Islet of Langerhans (tissue), 1 donor: ENCODE measurements at regions not wholly inside any gene's neighbourhood (a gene's known extent, or its start where the extent isn't known, plus 50 kb on each side); places are given as distances from the start of the nearest gene placed in this dataset.

Source experiments
- FAIRE-seq: peaks from one replicate; lab custom pipeline; 2011; peaks lifted over from hg19 to GRCh38; lab: Jason Lieb, UNC

DNA sequence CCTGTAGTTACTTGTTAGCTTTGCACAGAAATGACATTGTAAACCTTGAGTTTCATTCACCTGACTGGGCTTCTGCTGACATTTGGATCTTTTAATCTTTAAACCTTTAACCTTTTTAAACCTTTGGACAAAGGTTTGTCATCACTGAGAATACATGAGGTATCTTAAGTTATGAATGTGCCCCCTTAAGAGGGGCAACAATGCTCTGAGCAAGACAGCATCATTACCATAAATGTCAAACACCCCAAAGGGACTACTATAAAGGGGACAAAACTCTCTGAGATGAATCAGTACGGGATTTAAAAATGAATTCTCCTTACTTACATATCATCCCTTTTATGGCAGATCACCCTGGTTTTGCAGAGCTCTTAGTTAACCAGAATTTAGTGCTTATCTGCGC, 203.3 kb downstream of the COG6 start:
- no peak for FAIRE-seq

DNA sequence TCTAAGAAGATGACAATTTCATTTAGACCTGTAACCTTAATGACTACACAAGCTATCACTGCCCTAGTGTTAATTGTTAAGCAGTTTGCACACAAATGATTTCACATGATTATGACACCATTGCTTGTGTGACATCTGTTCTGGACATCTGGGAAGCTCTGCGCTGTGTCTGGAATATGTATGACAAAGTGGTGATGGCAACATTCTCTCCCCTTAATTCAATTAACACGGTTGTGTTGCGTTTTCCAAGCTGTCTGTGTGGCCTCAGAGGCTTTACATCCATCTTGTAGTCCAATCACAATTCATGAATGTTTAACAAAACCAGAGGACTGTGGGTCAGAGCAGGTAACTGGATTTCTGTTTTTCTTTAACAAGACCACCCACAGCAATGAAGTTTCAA, 204.4 kb downstream of the COG6 start:
- no peak for FAIRE-seq

DNA sequence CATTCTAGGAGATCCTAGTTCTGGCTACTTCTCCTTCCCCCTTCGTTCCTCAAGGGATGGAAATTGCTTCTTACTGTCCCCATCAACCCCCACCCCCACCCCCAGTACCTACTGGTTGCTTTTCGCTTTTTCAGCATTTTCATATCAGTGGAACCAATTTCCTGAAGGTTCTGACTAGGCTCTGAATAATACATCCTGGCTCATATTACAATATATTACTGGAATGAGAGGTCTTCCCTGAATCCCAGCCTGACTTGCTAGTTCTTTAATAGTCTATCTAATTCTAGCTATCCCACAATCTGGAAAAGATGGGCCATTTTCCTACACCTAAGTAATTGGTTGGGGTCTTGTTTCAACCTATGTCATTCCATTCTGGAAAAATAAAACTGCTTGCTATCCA, 207.4 kb downstream of the COG6 start:
- no peak for FAIRE-seq

DNA sequence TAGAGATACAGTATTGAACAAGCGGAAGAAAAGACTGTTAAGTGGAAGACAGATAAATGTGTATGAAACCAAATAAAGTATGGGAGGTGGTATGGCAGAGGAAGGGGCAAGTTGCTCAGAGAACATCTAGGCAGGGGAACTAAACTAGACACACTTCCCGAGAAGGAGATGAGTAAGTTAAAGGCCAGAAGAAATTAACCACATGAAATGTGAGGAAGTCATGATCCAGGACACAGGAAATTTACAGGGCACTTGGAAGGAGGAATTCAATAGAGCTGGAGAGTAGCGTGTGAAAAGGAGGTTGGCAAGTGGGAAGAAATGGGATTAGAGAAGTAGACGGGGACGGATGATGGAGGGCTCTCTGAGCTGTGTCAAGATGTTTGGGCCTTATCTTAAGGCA, 208.8 kb downstream of the COG6 start:
- no peak for FAIRE-seq

DNA sequence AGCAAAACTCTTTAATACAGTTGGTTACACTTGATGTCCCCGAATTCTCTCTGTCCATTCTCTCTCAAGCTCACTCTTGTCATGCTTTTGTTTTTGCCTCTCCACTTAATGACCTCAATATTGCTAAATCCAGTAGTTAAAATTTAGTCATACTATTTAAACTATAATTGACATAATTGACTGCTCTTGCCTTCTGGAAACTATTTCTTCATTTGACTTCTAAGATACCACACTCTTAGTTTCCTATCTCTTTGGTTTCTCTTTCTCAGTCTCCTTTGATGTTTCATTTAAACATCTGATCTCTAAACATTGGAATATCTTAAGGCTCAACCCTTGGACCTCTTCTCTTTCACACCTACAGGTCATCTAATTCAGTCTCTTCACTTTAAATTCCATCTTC, 211.3 kb downstream of the COG6 start:
- FAIRE-seq = no peak

DNA sequence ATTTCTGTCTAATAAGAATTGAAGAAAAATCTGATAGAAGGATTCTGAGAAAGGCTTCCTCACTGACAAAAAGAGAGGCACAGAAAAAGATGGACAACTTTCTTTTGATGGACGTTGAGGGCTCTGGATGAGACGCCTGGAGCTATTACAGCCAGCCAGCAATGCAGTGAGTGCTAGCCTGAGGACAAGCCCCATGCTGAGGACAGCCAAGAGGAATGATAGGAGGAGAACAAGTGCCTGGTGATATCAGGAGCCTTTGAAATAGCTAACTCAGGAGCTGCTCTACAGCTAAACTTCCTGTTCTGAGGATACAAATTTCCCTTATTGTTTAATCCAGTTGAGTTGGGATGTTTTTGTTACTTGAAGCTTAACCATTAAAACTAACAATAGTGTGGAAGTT, 212.3 kb downstream of the COG6 start:
- FAIRE-seq = no peak

DNA sequence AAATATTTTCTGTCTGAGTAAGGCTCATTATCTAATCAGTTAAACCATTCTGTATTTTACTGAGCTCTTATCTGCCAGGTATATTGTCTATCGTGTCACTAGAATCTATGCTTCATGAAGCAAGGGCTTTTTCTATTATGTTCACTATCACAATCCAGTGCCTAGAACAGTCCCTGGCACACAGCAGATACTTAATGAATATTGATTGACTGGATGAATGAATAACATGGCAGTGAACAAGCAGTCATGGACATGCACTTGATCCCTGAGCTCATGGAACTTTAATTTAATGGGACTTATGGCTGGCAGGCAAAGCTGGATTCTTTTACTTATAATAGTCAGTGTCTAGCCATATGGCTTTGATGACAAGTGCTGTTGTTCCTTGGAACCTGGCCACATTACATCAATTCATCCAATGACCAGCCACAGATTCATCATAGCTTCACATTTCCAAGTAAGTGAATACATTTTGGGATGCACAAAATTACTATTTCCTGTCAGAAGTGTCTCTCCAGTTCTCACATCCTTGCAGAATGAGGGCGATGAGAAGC, 214.8 kb downstream of the COG6 start:
- FAIRE-seq = no peak

DNA sequence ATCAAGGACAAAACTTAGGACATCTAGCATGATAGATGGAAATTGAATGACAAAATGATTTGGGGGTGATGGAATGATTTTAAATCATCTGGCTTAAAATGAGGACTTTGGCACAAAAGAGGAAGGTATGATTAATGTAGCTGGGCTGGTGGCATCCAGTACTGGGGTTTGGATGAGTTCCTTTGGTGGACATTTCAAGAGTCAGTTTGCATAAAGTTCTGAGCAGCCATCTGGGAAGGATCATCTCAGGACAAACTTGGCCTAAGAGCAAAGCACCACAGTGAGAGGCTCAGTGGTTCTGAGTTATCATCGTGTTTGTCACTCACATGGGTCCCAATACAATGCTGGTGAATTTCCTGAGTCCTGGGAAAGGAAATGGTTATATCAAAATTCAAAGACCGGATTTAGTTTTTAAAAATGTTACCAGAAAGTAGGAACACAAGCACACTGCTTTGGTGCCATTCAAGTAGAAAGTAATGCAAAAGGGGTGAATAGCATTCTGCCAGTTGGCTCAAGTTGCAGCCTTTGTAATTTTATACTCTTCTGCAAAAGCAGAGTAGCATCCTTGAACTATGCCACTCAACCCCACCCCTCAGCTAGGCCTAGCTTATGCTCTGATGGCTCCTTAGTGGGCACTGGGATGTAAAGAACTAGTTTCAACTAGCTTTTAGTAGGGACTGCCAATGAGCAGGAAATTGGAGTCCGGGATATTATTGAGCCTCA, 219.0 kb downstream of the COG6 start:
- FAIRE-seq = no peak

DNA sequence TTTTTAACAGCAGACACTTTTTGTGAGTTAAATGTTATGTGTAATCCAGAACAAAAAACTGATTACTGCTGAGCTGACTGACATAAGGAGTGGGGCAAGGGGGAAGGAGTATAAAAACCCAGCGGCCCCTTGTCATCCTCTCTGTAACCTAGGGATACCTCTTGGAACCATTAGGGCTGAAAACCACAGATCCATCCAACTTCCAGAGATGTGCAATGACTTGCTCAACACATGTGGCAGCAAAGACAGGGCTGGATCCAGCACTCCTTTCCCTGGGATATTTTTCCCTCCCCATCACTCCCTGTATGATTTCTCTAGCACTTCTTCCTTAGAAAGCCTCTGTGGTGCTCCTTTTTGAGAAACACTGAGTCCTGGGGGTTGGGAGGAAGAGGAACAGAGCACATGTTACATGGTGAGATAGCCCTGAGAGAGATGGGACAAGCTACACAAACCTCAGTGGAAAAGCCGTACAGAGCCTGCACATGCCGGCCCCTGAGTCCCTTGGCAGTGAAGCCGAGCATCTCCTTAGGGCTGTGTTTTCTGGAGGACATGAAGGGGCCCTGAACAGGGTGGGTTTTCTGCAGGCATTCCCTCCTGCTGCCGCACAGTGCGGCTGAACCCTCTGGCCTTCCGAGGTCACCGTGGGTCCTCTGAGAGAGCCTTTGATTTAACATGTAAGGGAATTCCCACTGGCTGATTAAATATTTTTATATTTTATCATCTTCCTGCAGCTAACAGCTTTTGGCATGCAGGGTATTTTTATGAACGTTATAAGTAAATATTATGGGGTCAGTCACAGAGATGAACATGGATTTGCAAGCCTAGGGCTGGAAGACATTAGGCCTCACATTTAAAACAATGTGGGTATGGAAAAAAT, 219.9 kb downstream of the COG6 start:
- FAIRE-seq = no peak

DNA sequence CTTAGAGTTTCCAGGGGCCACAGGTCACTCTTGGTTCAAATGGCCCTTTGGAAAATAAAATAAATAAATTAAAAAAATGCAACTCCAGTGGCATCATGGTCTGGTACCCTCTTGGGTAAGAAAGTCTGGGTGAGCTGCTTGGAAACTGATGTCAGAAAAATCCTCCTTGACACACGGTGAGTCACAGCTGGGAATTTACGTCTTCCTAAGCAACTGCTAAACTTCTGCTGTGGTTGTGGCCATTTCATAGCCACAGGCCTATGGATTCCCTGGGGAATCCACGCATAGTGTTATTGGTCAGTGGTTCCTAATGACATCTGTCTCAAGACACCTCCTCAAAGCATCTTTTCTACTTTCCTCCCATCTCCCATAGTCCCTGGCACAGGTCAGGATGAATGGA, 220.8 kb downstream of the COG6 start:
- no peak for FAIRE-seq

DNA sequence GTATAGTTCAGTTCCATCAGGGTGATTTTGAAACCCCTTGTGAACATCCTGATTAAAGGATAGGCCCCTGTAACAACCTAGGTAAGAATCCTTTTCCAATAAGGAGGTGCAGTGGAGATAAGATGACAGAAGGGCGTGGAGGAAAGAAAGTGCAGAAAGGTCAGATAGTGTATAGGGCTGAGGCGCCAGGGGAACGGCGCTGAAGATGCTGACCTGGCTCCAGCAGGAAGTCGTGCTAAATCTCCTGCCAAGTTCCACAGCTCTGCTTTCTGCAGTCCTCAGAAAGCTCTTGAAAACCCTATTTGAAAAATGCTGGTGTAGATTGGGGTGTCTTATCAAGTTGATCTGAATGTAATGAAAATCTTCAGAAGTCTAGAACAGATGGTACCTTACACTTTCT, 221.7 kb downstream of the COG6 start:
- no peak for FAIRE-seq

DNA sequence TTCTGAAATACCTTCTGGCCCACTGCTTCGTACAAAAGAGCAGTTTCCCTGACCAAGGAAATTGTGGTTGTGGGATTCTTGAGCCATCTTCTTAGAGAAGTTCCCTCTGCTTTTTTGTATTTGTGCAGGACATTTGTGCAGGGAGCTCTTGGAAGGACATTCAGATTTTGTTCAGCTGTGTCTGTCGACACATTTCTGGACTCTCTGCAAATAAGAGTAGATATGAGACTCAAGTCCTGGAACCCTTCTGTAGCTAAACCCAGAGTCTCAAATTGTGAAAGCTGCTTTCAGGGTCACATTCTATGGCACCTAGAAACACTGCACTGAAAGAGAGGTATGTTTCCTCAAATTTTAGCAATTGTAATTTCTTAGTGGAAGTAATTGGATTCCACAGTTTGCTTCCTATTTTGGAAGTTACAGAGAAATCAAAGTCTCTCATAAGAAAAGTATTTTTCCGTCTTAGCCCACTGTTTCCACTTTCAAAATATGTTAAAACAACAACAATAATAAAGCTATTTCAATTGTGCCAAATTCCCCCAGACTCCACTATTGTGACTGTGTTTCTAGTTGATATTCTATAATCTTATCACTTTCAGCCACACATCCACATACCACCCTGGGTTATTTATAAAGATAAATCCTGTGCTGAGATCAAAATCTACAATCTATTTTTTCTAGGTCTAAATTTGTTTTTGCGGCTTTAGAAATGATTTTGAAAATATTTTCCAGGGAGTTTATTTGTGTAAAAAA, 224.0 kb downstream of the COG6 start:
- FAIRE-seq = no peak

DNA sequence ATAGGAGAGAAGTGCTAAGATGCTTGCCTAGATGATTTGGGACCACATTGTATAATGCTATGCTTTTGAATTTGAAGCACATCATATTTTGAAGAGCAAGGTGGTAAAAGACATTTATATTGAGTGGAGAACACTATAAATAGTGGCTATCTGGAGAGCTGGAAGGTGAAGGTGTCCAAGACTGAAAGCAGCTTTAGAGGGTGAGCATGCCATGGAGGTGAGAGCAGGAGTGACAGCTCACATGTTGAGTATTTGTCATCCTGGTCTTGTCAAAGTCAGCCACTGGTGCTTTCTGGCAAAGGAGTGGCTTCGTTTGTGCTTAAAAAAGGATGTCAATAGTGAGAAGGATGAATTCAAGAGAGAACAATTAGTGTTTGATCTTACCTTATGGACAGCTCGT, 225.9 kb downstream of the COG6 start:
- no peak for FAIRE-seq

DNA sequence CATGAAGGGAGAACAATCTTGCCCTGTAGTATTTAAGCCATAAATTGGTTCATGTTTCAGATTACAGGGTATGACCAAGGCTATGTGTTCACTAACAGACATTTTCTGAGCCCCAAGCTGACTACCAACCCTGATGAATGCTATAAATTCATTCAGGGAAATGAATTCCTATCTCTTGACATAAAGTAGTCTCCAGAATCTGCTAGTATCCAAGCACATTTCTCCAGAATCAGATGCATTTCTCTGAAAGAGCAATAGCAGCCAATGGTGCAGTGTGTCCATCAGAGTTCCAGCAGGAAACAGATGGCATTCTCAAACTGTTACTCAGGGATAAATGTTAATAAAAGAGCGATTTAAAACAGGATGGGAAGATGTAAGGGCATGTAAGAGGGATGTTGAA, 226.4 kb downstream of the COG6 start:
- FAIRE-seq = no peak

DNA sequence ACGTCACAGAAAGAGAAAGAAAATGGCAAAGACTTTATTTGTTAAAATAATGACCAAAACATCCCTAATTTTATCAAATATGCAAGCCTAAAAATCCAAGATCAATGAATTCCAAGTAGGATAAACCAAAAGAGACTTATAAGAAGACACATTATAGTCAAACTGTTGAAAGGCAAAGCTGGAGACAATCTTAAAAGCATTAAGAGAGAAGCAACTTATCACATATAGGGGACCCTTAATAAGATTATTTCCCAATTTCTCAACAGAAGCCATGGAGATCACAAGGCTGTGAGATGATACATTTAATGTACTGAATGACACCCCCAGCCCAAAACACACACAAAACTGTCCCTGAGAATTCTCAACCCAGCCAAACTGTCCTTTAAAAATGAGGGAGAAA, 228.7 kb downstream of the COG6 start:
- no peak for FAIRE-seq

DNA sequence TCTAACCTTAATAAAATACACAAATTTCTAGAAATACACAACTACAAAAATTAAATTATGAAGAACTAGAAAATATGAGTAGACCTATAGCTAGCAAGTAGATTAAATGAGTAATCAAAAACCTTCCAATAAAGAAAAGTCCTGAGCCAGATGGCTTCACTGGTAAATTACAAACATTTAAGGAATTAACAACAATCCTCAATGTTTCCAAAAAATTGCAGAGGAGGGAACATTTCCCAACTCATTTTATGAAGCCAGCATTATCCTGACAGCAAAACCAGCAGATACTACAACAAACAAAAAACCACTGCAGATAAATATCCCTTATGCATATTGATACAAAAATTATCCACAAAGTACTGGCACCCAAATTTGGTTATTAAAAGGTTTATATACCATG, 230.9 kb downstream of the COG6 start:
- FAIRE-seq = peak; percentile 9

DNA sequence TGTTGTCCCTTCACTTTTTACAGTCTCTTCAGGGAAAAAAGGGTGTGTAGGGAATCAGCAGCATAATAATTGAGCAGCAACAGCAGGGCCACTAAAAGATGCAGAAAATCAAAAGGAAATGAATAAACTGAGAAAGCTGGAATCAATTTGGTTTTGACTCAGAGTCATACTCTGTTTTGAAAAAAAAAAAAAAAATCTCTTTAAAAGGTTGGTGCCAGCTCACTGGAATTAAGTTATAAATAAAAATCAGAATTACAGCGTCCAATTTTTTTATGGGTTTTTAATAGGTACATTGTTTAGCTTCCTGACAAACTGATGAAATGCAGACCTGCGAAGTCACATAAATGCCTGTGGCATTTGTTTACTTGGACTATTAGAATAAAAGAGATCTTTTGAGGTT, 231.9 kb downstream of the COG6 start:
- FAIRE-seq = no peak

DNA sequence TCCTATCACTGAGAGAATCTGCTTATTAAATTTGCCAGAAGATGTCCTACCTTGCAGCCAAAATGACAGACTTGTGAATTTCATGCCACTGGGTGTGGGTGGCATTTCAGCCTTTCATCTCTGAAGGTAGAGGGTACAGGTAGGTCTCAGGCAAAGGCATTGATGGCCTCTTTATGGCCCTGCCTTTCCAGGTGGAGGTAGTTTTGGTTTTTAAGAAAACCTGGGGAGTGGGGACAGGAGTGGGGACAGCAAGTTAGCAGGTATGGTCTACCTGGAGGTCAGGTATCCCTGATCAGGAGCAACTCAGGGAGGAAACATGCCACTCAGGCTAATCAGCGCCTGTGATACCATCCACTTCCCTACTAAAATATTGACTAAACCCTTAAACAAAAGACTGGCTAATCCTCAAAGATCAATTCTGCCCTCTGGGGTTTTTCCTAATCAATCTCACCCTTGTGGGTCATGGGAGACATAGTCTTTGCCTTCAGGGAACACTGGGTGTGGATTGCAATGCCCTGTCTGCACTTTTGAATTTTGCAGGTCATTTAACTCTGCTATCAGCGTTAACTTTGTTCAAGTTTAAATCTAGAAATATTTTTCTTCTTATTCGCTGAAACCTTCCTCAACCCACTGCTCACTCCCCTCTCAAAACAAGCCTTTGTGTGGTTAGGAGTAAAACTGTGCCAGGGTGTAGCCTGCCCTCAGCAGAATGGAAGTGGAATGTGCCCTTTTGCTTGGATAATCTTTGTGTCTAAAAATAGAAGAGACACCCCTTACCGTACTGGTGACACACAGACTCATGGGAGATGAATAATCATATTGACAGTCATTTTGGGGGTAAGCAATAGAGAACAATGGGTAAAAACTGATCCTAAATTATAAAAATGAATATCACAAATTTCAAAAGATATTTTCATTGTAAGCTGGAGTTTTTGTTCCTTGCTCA, 233.7 kb downstream of the COG6 start:
- no peak for FAIRE-seq

DNA sequence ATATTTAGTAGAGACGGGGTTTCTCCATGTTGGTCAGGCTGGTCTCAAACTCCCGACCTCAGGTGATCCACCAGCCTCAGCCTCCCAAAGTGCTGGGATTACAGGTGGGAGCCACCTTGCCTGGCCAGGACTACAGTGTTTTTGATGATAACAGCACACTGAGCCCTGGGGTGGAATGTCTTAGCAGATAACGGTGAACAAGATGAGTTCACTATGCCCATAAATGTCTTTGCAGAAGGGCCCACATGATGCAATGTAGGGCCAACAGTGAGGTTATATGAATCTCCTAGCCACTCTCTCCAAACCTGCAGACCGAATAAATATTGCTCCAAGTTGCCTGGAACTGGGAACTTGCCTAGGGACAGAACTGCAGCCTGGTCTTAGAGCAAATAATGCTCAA, 235.1 kb downstream of the COG6 start:
- no peak for FAIRE-seq

DNA sequence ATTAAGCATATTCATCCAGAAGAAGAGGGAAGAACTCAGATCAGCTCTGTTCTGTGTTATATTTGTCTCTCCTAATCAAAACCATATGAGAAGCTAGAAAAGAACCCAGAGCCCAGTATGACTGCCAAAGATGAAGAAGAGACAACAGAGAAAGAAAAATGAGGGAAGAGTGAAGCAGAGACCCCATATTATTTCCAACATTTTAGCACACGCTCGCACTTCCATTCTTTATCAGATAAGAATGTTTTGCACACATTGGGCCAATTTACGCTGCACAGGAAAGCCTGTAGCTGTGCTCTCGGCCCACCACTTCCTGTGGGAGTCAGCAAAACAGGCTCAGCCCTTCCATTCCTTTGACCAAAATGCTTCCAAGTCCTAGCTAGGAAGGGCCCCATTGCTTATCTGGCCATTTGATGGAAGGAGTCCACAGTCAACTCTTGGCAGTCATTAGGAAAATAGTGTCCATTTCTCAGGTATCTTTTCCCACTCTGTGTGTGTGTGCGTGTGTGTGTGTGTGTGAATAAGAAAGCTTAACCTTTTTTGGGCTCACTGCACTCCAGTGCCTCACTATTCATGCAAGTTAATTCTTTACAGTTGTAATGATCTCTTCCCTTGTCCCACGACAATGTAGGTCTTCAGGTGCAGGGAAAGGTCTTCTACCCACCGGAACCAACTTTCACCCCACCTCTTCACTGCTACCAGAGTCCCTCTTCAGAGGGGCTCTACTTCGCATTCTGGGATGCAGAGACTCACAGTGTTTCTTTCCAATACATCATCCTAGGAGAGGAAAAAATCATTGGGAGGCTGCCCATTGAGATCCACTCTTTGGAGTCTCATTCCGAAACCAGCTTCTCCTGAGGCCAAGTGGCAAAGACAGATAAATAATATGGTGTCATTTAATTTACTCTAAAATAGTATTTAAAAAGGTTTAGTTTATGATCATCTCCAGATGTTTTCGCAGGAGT, 237.5 kb downstream of the COG6 start:
- FAIRE-seq = no peak

DNA sequence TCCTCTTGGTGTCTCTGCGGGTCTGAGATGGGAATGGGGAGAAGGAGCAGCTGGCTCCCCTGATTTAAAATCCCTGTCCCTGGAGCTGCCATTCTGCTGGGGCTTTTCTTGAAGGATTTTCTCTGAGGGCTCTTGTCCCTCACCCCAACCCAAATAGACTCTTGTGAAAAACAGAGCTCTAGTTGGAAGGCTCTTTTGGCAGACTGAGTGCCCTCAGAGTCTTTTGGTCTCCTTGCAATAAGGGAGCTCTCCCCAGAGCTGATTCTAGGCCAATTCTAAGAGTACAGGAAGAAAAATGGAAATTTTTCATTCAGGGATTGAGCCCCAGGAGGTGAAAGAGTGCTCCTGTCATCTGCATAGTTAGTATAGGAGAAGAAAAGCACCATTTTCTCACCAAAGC, 238.3 kb downstream of the COG6 start:
- FAIRE-seq = no peak
